ENCODE measurements at regions not wholly inside any gene's neighbourhood (a gene's known extent, or its start where the extent isn't known, plus 50 kb on each side); places are given as distances from the start of the nearest gene placed in this dataset.

GRCh38 chr13:59371229-59371628, 792.5 kb downstream of the DIAPH3 start:
- intact Hi-C loops (cut with DNase I; ENCODE audit: low total_unique reads), result no loop called here
- no peak for DNase-seq
- no peak for TF ChIP-seq CTCF (IDR thresholded peaks at IDR 0.05)
- no peak for TF ChIP-seq POLR2A (IDR thresholded peaks at IDR 0.05)
- Histone ChIP-seq H3K36me3 (ENCODE audit: low read depth, missing control alignments) (no peaks in the 10 kb centered on the region), H3K9me3 (no peaks in the 10 kb centered on the region), H3K27me3 (no peaks in the 10 kb centered on the region), H3K4me3 (no peak overlapping the region), H3K4me1 (no peaks in the 10 kb centered on the region), H3K27ac (no peak overlapping the region)
- WGBS, 2 donors, result 87 to 100% methylated on average over 1 of the region's 1 CpG

GRCh38 chr13:59373341-59373740, 790.4 kb downstream of the DIAPH3 start:
- H3K36me3 ChIP-seq (ENCODE audit: low read depth, missing control alignments), result no peaks in the 10 kb centered on the region
- intact Hi-C loops (cut with DNase I; ENCODE audit: low total_unique reads), result no loop called here
- no peaks in the 10 kb centered on the region for H3K4me1 ChIP-seq
- H3K9me3 ChIP-seq, result no peaks in the 10 kb centered on the region
- H3K4me3 ChIP-seq, result no peak overlapping the region
- no peak for DNase-seq
- TF ChIP-seq CTCF (IDR thresholded peaks at IDR 0.05) (no peak), POLR2A (IDR thresholded peaks at IDR 0.05) (no peak)
- no peak overlapping the region for H3K27ac ChIP-seq
- WGBS, 2 donors, result 86 to 90% methylated on average over 1 of the region's 1 CpG
- H3K27me3 ChIP-seq, result no peaks in the 10 kb centered on the region

GRCh38 chr13:59374691-59375090, 789.0 kb downstream of the DIAPH3 start:
- H3K4me3 ChIP-seq, result no peak overlapping the region
- no peak for DNase-seq
- intact Hi-C loops (cut with DNase I; ENCODE audit: low total_unique reads), result no loop called here

DNA sequence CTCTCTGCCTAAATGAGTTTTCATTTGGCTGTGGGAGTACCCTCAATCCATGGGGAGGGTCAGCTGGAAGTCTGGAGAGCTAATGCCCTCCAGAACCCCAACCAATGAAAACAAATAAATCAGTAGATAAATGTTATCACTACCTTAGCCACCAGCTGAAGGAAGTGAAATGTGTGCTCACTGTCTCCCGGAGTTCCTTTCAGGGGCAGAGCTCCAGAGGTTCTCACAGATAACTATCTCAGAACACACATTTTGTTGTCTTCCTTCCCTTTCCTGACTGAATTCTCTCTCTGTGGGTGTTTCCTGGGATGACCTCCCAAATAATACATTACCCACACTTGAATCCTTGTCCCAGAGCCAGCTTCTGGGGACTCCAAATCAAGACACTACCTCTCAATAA, 779.6 kb downstream of the DIAPH3 start:
- Histone ChIP-seq H3K27ac (no peak overlapping the region), H3K27me3 (no peaks in the 10 kb centered on the region), H3K36me3 (ENCODE audit: low read depth, missing control alignments) (no peaks in the 10 kb centered on the region), H3K4me3 (no peak overlapping the region), H3K4me1 (no peaks in the 10 kb centered on the region), H3K9me3 (no peaks in the 10 kb centered on the region)
- no peak for DNase-seq
- 30 to 61% methylated on average over 1 of the region's 1 CpG for WGBS, 2 donors
- no peak for TF ChIP-seq POLR2A (IDR thresholded peaks at IDR 0.05)
- TF ChIP-seq CTCF (IDR thresholded peaks at IDR 0.05), result no peak
- intact Hi-C loops (cut with DNase I; ENCODE audit: low total_unique reads), result no loop called here

More at GRCh38 chr13:59374691-59375090, 789.0 kb downstream of the DIAPH3 start:
- Histone ChIP-seq H3K9me3 (no peaks in the 10 kb centered on the region), H3K4me1 (no peaks in the 10 kb centered on the region), H3K27ac (no peak overlapping the region), H3K27me3 (no peaks in the 10 kb centered on the region), H3K36me3 (ENCODE audit: low read depth, missing control alignments) (no peaks in the 10 kb centered on the region)
- 74 to 81% methylated on average over 3 of the region's 3 CpGs for WGBS, 2 donors
- no peak for TF ChIP-seq CTCF (IDR thresholded peaks at IDR 0.05)

- Histone ChIP-seq H3K36me3 (ENCODE audit: low read depth, missing control alignments) (no peaks in the 10 kb centered on the region), H3K27ac (no peak overlapping the region), H3K9me3 (no peaks in the 10 kb centered on the region), H3K4me3 (no peak overlapping the region), H3K27me3 (no peaks in the 10 kb centered on the region), H3K4me1 (no peaks in the 10 kb centered on the region)
- WGBS, 2 donors, result 43 to 48% methylated on average over 2 of the region's 2 CpGs
- peak; percentile 62 for DNase-seq
- intact Hi-C loops (cut with DNase I; ENCODE audit: low total_unique reads), result loop anchor here (10.0 kb wide), 1 partner anchor 283 kb away; no protein-coding TSS in a partner anchor
- no peak for TF ChIP-seq POLR2A (IDR thresholded peaks at IDR 0.05)
- TF ChIP-seq CTCF (IDR thresholded peaks at IDR 0.05), result peak; percentile 48 to 61 (median 49)
Observed at GRCh38 chr13:59391696-59392095, 772.0 kb downstream of the DIAPH3 start.
